ENCODE measurements at regions not wholly inside any gene's neighbourhood (a gene's known extent, or its start where the extent isn't known, plus 50 kb on each side); places are given as distances from the start of the nearest gene placed in this dataset.

DNA sequence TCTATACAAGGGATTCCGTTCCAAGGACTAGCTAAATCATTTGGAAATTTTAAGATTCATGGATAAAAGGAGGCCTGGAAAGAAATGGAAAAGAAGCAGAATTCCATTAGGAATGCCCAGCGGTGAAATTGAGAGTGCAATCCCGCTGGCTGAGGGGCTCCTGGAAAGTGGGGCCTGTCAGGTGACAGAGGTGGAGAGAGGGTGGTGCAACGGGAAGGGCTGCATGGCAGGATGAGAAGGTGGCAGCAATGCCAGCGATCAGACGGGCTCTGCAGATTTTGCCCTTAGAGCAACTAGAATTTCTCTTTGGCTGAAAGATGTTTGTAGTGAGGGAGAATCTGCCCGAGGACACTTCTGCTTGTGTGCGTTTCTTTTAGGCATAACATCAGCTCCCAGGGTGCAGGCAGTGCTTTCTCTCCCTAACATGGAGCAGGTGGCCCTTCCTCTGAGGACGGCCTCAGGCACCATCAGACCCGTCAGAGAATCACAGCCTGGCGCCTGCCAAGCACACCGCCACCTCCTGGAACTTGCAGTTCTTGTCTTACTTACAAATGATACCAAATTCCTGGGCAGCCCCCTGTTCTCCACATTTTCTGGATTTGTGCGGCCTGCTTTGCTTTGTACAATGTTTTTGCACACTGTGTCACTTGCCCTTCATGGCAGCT lies 261.6 kb downstream of the NDUFA10 start:
- no peak overlapping the region for H3K4me3 Mint-ChIP-seq
- DNase-seq: no peak
- H3K27me3 Mint-ChIP-seq (ENCODE audit: low read depth): no peaks in the 10 kb centered on the region
- no peak for ATAC-seq (replicated peaks in 1 of 2)
- H3K9me3 Mint-ChIP-seq: peaks cover 0 to 2% of the 10 kb centered on the region in 2 donors
- no peaks in the 10 kb centered on the region for H3K4me1 Mint-ChIP-seq (ENCODE audit: low read depth)
- H3K27ac Mint-ChIP-seq: no peak overlapping the region
- no peaks in the 10 kb centered on the region for H3K36me3 Mint-ChIP-seq (ENCODE audit: insufficient read depth in 2 of 2)

DNA sequence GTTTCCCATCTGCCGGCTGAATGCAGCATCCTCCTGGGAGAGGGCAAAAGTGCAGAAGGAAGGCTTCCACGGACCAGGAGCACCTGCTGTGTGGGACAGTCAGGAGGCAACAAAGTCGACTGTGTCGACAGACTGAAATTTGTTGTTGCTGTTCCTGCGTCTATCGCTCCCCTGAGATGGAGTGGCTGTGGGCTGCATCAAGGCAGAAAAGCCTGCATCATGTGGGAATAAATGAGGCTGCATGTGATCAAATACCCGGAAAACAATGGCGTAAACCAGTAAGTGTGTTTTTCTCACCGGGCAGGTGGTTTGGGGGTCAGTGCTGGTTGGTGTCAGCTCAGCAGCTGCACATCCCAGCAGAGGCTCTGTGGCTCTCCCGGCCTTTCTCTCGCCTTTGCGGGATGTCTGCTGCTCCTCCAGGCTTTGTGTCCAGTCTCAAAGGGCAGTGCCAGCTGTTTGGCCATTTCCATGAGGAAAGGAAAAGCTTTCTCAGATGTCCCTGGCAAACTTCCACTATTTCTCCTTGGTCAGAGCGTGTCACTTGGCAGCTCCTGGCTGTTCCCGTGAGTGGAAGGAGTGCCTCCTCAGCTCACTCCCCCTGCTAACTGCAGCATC lies 262.4 kb downstream of the NDUFA10 start:
- Mint-ChIP-seq H3K27me3 (ENCODE audit: low read depth) (no peaks in the 10 kb centered on the region), H3K4me3 (no peak overlapping the region)
- no peak for ATAC-seq (replicated peaks in 1 of 2)

DNA sequence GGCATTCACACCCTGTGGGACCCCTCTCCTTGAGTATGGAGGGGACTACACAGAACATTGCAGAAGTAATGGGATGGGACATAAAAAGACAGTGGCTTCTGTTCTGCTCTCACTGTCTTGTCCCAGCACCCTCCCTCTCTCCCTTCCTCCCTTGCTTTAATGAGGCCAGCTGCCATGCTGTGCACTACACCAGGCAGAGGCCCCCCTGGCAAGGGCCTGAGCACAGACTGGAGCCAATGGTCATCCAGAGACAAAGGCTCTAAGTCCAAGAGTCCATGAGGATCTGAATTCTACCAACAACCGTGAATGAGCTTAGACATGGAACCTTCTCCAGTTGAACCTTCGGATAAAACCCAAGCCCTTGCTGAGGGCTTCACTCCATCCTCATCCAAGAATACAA lies 263.0 kb downstream of the NDUFA10 start:
- H3K27me3 Mint-ChIP-seq (ENCODE audit: low read depth): no peaks in the 10 kb centered on the region
- DNase-seq (no peak), ATAC-seq (replicated peaks in 1 of 2) (no peak)
- no peak overlapping the region for H3K27ac Mint-ChIP-seq
- no peaks in the 10 kb centered on the region for H3K36me3 Mint-ChIP-seq (ENCODE audit: insufficient read depth in 2 of 2)
- H3K4me3 Mint-ChIP-seq: no peak overlapping the region
- peaks cover 7% of the 10 kb centered on the region for H3K4me1 Mint-ChIP-seq (ENCODE audit: low read depth)
- H3K9me3 Mint-ChIP-seq: peaks cover 0 to 2% of the 10 kb centered on the region in 2 donors

More for the DNA sequence above, 262.4 kb downstream of the NDUFA10 start:
- Mint-ChIP-seq H3K4me1 (ENCODE audit: low read depth) (peaks cover under 1% of the 10 kb centered on the region), H3K9me3 (peaks cover 0 to 2% of the 10 kb centered on the region in 2 donors), H3K27ac (no peak overlapping the region), H3K36me3 (ENCODE audit: insufficient read depth in 2 of 2) (no peaks in the 10 kb centered on the region)
- DNase-seq: no peak

DNA sequence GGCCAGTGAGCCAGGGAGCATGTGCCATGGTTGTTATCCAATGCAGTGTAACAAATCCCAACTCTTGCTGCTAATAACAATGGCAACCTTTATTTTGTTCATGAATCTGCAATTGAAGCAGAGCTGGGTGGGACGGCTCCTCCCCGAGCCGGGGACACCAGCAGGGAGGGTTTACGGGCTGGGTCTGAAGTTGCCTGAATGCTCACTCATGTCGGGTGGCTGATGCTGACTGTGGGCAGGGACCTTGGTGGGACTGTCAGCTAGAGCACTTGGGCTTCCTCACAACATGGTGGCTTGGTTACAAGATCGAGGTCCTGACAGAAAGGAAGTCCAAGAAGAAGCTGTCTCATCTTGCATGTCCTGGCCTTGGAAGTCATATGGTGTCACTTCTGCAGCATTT lies 264.5 kb downstream of the NDUFA10 start:
- no peak for ATAC-seq (replicated peaks in 1 of 2)
- Mint-ChIP-seq H3K27me3 (ENCODE audit: low read depth) (no peaks in the 10 kb centered on the region), H3K36me3 (ENCODE audit: insufficient read depth in 2 of 2) (no peaks in the 10 kb centered on the region), H3K9me3 (peaks cover 0 to 2% of the 10 kb centered on the region in 2 donors), H3K27ac (no peak overlapping the region), H3K4me1 (ENCODE audit: low read depth) (peaks cover 13% of the 10 kb centered on the region), H3K4me3 (no peak overlapping the region)
- DNase-seq: no peak

DNA sequence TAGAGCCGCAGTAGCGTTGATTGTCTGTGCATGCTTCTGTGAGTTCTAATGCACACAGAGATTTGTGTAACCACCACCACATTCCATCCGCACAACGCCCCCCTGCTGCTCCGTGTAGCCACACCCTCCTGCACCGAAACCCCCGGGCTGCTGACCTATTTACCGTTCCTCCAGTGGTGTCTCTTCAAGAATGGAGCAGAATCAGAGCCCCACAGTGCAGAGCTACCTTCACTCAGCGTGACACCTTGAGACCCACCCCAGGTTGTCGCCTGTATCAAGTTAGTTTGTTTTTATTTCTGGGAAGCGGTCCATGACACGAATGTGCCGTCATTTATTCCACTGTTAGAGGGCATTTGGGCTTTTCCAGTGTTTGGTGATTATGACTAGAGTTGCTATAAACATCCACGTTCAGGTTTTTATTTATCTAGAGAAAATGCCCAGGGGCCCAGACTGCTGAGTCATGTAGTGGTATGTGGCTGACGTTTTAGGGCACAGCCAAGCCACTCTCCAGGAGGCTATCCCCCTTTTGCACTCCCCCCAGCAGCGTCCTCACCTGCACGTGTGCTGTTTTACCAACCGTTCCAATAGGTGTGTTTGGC lies 266.8 kb downstream of the NDUFA10 start:
- DNase-seq (no peak), ATAC-seq (replicated peaks in 1 of 2) (no peak)
- Mint-ChIP-seq H3K4me3 (no peak overlapping the region), H3K36me3 (ENCODE audit: insufficient read depth in 2 of 2) (no peaks in the 10 kb centered on the region), H3K27me3 (ENCODE audit: low read depth) (no peaks in the 10 kb centered on the region), H3K4me1 (ENCODE audit: low read depth) (peaks cover 13% of the 10 kb centered on the region), H3K9me3 (peaks cover 2% of the 10 kb centered on the region in 2 donors), H3K27ac (no peak overlapping the region)

GRCh38 chr2:239756790-239757760 lies 268.1 kb downstream of the NDUFA10 start:
- ATAC-seq (replicated peaks in 1 of 2): no peak
- H3K9me3 Mint-ChIP-seq: peaks cover 2% of the 10 kb centered on the region in 2 donors
- H3K27ac Mint-ChIP-seq: no peak overlapping the region
- no peaks in the 10 kb centered on the region for H3K36me3 Mint-ChIP-seq (ENCODE audit: insufficient read depth in 2 of 2)
- H3K4me1 Mint-ChIP-seq (ENCODE audit: low read depth): peaks cover 15% of the 10 kb centered on the region
- H3K4me3 Mint-ChIP-seq: no peak overlapping the region
- no peaks in the 10 kb centered on the region for H3K27me3 Mint-ChIP-seq (ENCODE audit: low read depth)
- no peak for DNase-seq

DNA sequence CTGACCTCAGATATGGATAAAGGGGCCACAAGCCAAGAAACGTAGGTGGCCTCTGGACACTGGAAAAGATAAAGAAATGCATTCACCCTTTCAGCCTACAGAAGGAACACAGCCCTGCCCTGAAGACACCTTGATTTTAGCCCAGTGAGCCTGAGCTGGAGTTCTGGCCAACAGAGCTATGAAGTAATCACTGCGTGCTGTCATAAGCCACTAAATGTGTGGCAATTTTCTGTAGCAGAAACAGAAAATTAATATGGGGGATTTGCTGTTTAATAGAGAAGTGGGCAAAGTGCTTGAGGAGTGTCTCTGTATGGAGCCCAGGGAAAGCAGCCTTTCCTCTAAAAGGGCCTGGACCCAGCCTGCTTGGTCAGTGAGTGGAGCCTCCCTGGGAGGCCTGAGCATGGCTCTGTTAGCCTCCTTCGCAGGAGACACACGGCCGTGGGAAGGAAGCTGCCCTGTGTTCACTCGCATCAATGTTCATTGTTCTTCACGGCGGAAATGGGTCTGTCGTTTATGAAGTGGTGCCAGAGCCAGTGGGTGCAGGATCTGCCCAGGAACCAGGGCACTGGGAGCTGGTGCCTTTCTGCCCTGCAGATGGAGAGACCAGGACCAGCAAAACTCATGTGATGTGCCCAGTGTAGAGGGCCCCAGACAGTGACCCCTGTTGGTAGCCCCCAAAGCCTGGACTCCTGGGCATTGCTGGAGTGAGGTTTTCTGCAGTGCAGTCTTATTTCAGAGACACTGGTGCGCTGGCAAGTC lies 268.9 kb downstream of the NDUFA10 start:
- ATAC-seq (replicated peaks in 1 of 2): no peak
- no peak overlapping the region for H3K27ac Mint-ChIP-seq
- H3K4me3 Mint-ChIP-seq: no peak overlapping the region
- peaks cover 22% of the 10 kb centered on the region for H3K4me1 Mint-ChIP-seq (ENCODE audit: low read depth)
- H3K36me3 Mint-ChIP-seq (ENCODE audit: insufficient read depth in 2 of 2): no peaks in the 10 kb centered on the region
- H3K27me3 Mint-ChIP-seq (ENCODE audit: low read depth): no peaks in the 10 kb centered on the region
- no peak for DNase-seq
- peaks cover 2% of the 10 kb centered on the region in 2 donors for H3K9me3 Mint-ChIP-seq

- peaks cover 0 to 2% of the 10 kb centered on the region in 2 donors for H3K9me3 Mint-ChIP-seq
- H3K4me3 Mint-ChIP-seq: no peak overlapping the region
Observed at GRCh38 chr2:239753401-239753837, 271.7 kb downstream of the NDUFA10 start.

GRCh38 chr2:239752951-239753350 lies 272.2 kb downstream of the NDUFA10 start:
- H3K4me1 Mint-ChIP-seq (ENCODE audit: low read depth): peaks cover 22% of the 10 kb centered on the region
- no peak for DNase-seq
- ATAC-seq (replicated peaks in 1 of 2): no peak
- H3K4me3 Mint-ChIP-seq: no peak overlapping the region
- H3K27ac Mint-ChIP-seq: no peak overlapping the region
- peaks cover 0 to 2% of the 10 kb centered on the region in 2 donors for H3K9me3 Mint-ChIP-seq
- H3K36me3 Mint-ChIP-seq (ENCODE audit: insufficient read depth in 2 of 2): no peaks in the 10 kb centered on the region
- H3K27me3 Mint-ChIP-seq (ENCODE audit: low read depth): no peaks in the 10 kb centered on the region

More at GRCh38 chr2:239753401-239753837, 271.7 kb downstream of the NDUFA10 start:
- no peak for ATAC-seq (replicated peaks in 1 of 2)
- peaks cover 22% of the 10 kb centered on the region for H3K4me1 Mint-ChIP-seq (ENCODE audit: low read depth)
- no peaks in the 10 kb centered on the region for H3K27me3 Mint-ChIP-seq (ENCODE audit: low read depth)
- no peak for DNase-seq
- H3K27ac Mint-ChIP-seq: no peak overlapping the region
- H3K36me3 Mint-ChIP-seq (ENCODE audit: insufficient read depth in 2 of 2): no peaks in the 10 kb centered on the region

GRCh38 chr2:239751679-239752355 lies 273.3 kb downstream of the NDUFA10 start:
- ATAC-seq (replicated peaks in 1 of 2) (peak; percentile 84), DNase-seq (peak; percentile 35 to 43)
- Mint-ChIP-seq H3K27ac (no peak overlapping the region), H3K9me3 (peaks cover 0 to 2% of the 10 kb centered on the region in 2 donors), H3K4me1 (ENCODE audit: low read depth) (peaks cover 12% of the 10 kb centered on the region), H3K4me3 (peak overlapping the region in 1 of 2 donors; percentile 3), H3K27me3 (ENCODE audit: low read depth) (no peaks in the 10 kb centered on the region), H3K36me3 (ENCODE audit: insufficient read depth in 2 of 2) (no peaks in the 10 kb centered on the region)

- Mint-ChIP-seq H3K36me3 (ENCODE audit: insufficient read depth in 2 of 2) (no peaks in the 10 kb centered on the region), H3K4me1 (ENCODE audit: low read depth) (peaks cover 9% of the 10 kb centered on the region), H3K27me3 (ENCODE audit: low read depth) (no peaks in the 10 kb centered on the region), H3K9me3 (peaks cover 0 to 2% of the 10 kb centered on the region in 2 donors), H3K4me3 (peak overlapping the region in 1 of 2 donors; percentile 3), H3K27ac (no peak overlapping the region)
- DNase-seq: no peak
- no peak for ATAC-seq (replicated peaks in 1 of 2)
Observed at GRCh38 chr2:239750929-239751678, 274.0 kb downstream of the NDUFA10 start.
